ENCODE measurements at regions not wholly inside any gene's neighbourhood (a gene's known extent, or its start where the extent isn't known, plus 50 kb on each side); places are given as distances from the start of the nearest gene placed in this dataset.

DNA sequence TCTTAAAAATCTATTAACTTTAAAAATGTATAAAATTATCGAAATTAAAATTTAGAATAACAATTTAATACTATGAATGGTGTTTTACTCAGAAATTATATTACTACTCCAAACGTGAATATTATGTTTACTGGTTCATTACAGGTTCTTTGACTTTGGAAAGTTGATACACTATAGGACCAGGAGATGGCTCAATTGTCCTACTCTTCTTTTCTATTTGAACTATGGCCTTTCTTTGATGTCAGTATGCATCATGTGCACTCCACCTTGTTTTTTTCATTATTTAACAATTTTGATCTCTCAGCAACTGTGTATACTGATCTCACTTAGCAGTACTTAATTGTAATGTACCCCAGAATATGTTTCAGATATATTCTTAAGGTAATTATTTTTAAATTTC, 391.5 kb upstream of the MANEA start:
- Histone ChIP-seq H3K27me3 (replicated peaks in 2 of 5; ENCODE audit: control insufficient read depth in 4 of 5, insufficient read depth in 5 of 5, low read length in 4 of 5) (no peaks in the 10 kb centered on the region), H3K9me3 (ENCODE audit: control extremely low read depth in 1 of 5, control insufficient read depth in 4 of 5, insufficient read depth in 2 of 5, low read depth in 1 of 5, low read length in 4 of 5) (no peaks in the 10 kb centered on the region), H3K27ac (ENCODE audit: insufficient read depth in 1 of 2, low read depth in 1 of 2, low read length in 2 of 2, poor library complexity in 1 of 2, severe bottlenecking in 2 of 2) (no peak overlapping the region), H3K4me3 (ENCODE audit: control insufficient read depth in 1 of 7, extremely low read depth in 1 of 7, insufficient read depth in 4 of 7, low read depth in 2 of 7, low read length in 6 of 7) (no peak overlapping the region), H3K4me1 (ENCODE audit: control extremely low read depth in 1 of 4, control insufficient read depth in 4 of 4, insufficient read depth in 4 of 4, low read length in 3 of 4) (no peaks in the 10 kb centered on the region), H3K36me3 (ENCODE audit: control insufficient read depth in 4 of 4, insufficient read depth in 4 of 4, low read length in 3 of 4) (no peaks in the 10 kb centered on the region)
- DNase-seq: no peak
- ChIA-PET CTCF (no interaction called here), POLR2A (no interaction called here)
- WGBS (ENCODE audit: insufficient coverage): no CpG with 5 or more reads among the region's 2 CpGs

DNA sequence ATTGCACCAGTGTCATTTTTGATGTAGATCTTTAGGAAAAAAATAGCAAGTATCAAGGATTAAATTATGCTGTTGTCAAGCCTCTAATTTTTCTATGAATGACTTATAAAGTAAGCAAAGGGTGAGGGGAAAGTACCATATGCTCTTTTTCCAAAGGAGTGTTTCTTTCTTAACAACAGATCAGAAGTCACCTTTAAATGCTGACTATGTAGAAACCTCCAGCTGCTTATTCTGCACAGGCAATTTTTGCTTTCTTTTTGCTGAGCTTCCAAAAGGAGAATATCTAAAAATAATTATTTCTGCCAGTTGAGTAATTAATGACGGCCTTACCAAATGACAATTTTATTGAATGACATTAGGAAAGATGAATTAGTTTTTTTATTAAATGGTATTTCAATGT, 390.6 kb upstream of the MANEA start:
- Histone ChIP-seq H3K9me3 (ENCODE audit: control extremely low read depth in 1 of 5, control insufficient read depth in 4 of 5, insufficient read depth in 2 of 5, low read depth in 1 of 5, low read length in 4 of 5) (no peaks in the 10 kb centered on the region), H3K4me1 (ENCODE audit: control extremely low read depth in 1 of 4, control insufficient read depth in 4 of 4, insufficient read depth in 4 of 4, low read length in 3 of 4) (no peaks in the 10 kb centered on the region), H3K27me3 (replicated peaks in 2 of 5; ENCODE audit: control insufficient read depth in 4 of 5, insufficient read depth in 5 of 5, low read length in 4 of 5) (no peaks in the 10 kb centered on the region), H3K4me3 (ENCODE audit: control insufficient read depth in 1 of 7, extremely low read depth in 1 of 7, insufficient read depth in 4 of 7, low read depth in 2 of 7, low read length in 6 of 7) (no peak overlapping the region), H3K36me3 (ENCODE audit: control insufficient read depth in 4 of 4, insufficient read depth in 4 of 4, low read length in 3 of 4) (no peaks in the 10 kb centered on the region), H3K27ac (ENCODE audit: insufficient read depth in 1 of 2, low read depth in 1 of 2, low read length in 2 of 2, poor library complexity in 1 of 2, severe bottlenecking in 2 of 2) (no peak overlapping the region)
- ChIA-PET CTCF (no interaction called here), POLR2A (no interaction called here)
- no CpG with 5 or more reads among the region's 1 CpG for WGBS (ENCODE audit: insufficient coverage)
- no peak for DNase-seq

DNA sequence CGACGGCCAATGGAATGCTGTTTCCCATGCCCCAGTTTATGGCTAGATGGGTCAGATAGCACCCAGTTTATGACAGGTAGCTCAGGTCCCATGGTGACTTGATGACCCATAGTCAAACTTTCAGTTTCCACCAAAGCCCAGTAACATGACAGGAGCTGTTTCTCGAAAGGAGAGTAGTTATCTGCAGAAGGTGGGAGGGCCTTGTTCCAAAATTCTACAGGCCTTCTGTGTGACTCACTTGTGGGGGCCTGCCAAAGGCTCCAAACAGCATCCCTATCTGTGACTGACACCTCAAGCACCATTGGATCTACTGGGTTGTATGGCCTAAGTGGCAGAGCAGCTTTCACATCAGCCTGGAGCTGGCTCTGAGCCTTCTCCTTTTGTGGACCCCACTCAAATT, 379.7 kb upstream of the MANEA start:
- Histone ChIP-seq H3K27me3 (replicated peaks in 2 of 5; ENCODE audit: control insufficient read depth in 4 of 5, insufficient read depth in 5 of 5, low read length in 4 of 5) (no peaks in the 10 kb centered on the region), H3K36me3 (ENCODE audit: control insufficient read depth in 4 of 4, insufficient read depth in 4 of 4, low read length in 3 of 4) (no peaks in the 10 kb centered on the region), H3K27ac (ENCODE audit: insufficient read depth in 1 of 2, low read depth in 1 of 2, low read length in 2 of 2, poor library complexity in 1 of 2, severe bottlenecking in 2 of 2) (no peak overlapping the region), H3K4me3 (ENCODE audit: control insufficient read depth in 1 of 7, extremely low read depth in 1 of 7, insufficient read depth in 4 of 7, low read depth in 2 of 7, low read length in 6 of 7) (no peak overlapping the region), H3K4me1 (ENCODE audit: control extremely low read depth in 1 of 4, control insufficient read depth in 4 of 4, insufficient read depth in 4 of 4, low read length in 3 of 4) (no peaks in the 10 kb centered on the region), H3K9me3 (ENCODE audit: control extremely low read depth in 1 of 5, control insufficient read depth in 4 of 5, insufficient read depth in 2 of 5, low read depth in 1 of 5, low read length in 4 of 5) (no peaks in the 10 kb centered on the region)
- WGBS (ENCODE audit: insufficient coverage): 90% methylated on average over 3 of the region's 3 CpGs
- ChIA-PET CTCF (no interaction called here), POLR2A (no interaction called here)
- DNase-seq: no peak

DNA sequence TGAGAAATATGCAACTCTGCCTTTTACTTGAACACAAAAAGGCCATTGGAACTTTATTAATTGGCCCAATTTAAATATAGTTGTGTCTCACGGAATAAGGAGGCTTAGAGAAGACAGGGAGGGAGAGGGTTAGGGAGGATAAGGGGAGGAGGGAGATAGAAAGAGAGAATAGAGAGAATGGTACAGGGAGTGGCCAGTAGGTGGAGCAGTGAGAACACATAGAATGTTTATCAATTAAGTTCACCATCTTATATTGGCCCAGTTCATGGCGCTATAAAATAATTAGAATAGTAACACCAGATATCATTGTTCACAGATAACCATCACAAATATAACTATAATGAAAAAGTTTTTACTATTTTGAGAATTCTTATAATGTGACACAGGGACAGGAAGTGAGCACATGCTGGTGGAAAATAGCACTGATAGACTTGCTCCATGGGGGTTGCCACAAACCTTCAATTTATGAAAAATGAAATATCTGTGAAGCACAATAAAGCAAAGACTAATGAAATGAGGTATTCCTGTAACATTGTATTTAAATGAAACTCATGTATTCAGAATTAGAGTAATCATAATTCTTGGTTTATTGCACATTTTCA, 374.1 kb upstream of the MANEA start:
- Histone ChIP-seq H3K4me3 (ENCODE audit: control insufficient read depth in 1 of 7, extremely low read depth in 1 of 7, insufficient read depth in 4 of 7, low read depth in 2 of 7, low read length in 6 of 7) (no peak overlapping the region), H3K36me3 (ENCODE audit: control insufficient read depth in 4 of 4, insufficient read depth in 4 of 4, low read length in 3 of 4) (no peaks in the 10 kb centered on the region), H3K27me3 (replicated peaks in 2 of 5; ENCODE audit: control insufficient read depth in 4 of 5, insufficient read depth in 5 of 5, low read length in 4 of 5) (no peaks in the 10 kb centered on the region), H3K9me3 (ENCODE audit: control extremely low read depth in 1 of 5, control insufficient read depth in 4 of 5, insufficient read depth in 2 of 5, low read depth in 1 of 5, low read length in 4 of 5) (no peaks in the 10 kb centered on the region), H3K27ac (ENCODE audit: insufficient read depth in 1 of 2, low read depth in 1 of 2, low read length in 2 of 2, poor library complexity in 1 of 2, severe bottlenecking in 2 of 2) (no peak overlapping the region), H3K4me1 (ENCODE audit: control extremely low read depth in 1 of 4, control insufficient read depth in 4 of 4, insufficient read depth in 4 of 4, low read length in 3 of 4) (no peaks in the 10 kb centered on the region)
- no CpG with 5 or more reads among the region's 2 CpGs for whole genome bisulfite sequencing (ENCODE audit: insufficient coverage)
- ChIA-PET POLR2A (no interaction called here), CTCF (interaction anchor here (0.7 to 0.9 kb wide), 2 partner anchors 8 to 15 kb away, joined by 3 to 4 read pairs; no protein-coding TSS in a partner anchor)
- DNase-seq: peak; percentile 3 to 40 (median 22)

DNA sequence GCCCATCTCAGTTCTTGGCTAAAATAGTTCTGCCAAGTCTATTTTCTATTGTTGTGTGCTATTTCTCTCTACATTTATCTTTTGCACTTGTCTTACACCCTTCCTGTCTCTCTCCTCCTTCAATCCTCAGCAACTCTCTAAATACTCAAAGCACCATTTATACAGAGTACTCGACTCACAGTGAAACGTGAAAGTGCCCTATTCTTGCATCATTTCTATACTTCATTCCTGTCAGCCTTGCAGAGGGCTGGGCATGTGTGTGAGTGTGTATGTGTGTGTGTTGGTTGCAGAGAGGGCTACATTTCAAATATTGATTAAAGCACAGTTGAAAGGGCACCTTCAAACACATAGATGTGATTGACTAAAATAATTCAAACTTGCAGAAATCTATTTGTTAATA, 373.2 kb upstream of the MANEA start:
- ChIA-PET POLR2A (no interaction called here), CTCF (interaction anchor here (0.5 to 1.2 kb wide), 2 partner anchors 21 to 76 kb away, joined by 4 to 5 read pairs; no protein-coding TSS in a partner anchor)
- Histone ChIP-seq H3K9me3 (ENCODE audit: control extremely low read depth in 1 of 5, control insufficient read depth in 4 of 5, insufficient read depth in 2 of 5, low read depth in 1 of 5, low read length in 4 of 5) (no peaks in the 10 kb centered on the region), H3K36me3 (ENCODE audit: control insufficient read depth in 4 of 4, insufficient read depth in 4 of 4, low read length in 3 of 4) (no peaks in the 10 kb centered on the region), H3K27ac (ENCODE audit: insufficient read depth in 1 of 2, low read depth in 1 of 2, low read length in 2 of 2, poor library complexity in 1 of 2, severe bottlenecking in 2 of 2) (no peak overlapping the region), H3K4me3 (ENCODE audit: control insufficient read depth in 1 of 7, extremely low read depth in 1 of 7, insufficient read depth in 4 of 7, low read depth in 2 of 7, low read length in 6 of 7) (no peak overlapping the region), H3K4me1 (ENCODE audit: control extremely low read depth in 1 of 4, control insufficient read depth in 4 of 4, insufficient read depth in 4 of 4, low read length in 3 of 4) (no peaks in the 10 kb centered on the region), H3K27me3 (replicated peaks in 2 of 5; ENCODE audit: control insufficient read depth in 4 of 5, insufficient read depth in 5 of 5, low read length in 4 of 5) (no peaks in the 10 kb centered on the region)
- whole genome bisulfite sequencing (ENCODE audit: insufficient coverage): no CpG with 5 or more reads among the region's 2 CpGs
- DNase-seq: no peak

DNA sequence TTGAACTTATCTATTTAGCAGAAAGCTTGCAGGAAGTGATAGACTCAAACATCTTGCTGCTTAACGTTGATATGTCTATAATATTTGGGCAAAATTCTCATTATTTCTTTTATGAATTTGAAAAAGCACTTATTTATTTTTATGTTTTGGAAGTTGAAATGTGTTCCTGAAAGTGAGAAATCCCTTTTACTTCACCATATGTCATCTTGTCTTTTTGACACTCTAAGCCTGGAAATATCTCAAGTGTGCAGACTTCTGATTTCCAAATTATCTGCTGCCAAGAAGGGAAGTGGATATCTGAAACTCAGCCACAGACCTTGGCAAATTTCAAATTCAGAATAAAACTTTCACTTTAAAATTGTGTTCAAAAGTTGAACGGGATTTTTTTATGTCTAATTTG, 368.7 kb upstream of the MANEA start:
- ChIA-PET POLR2A (no interaction called here), CTCF (no interaction called here)
- Histone ChIP-seq H3K4me1 (ENCODE audit: control extremely low read depth in 1 of 4, control insufficient read depth in 4 of 4, insufficient read depth in 4 of 4, low read length in 3 of 4) (no peaks in the 10 kb centered on the region), H3K4me3 (ENCODE audit: control insufficient read depth in 1 of 7, extremely low read depth in 1 of 7, insufficient read depth in 4 of 7, low read depth in 2 of 7, low read length in 6 of 7) (no peak overlapping the region), H3K9me3 (ENCODE audit: control extremely low read depth in 1 of 5, control insufficient read depth in 4 of 5, insufficient read depth in 2 of 5, low read depth in 1 of 5, low read length in 4 of 5) (no peaks in the 10 kb centered on the region), H3K27ac (ENCODE audit: insufficient read depth in 1 of 2, low read depth in 1 of 2, low read length in 2 of 2, poor library complexity in 1 of 2, severe bottlenecking in 2 of 2) (no peak overlapping the region), H3K36me3 (ENCODE audit: control insufficient read depth in 4 of 4, insufficient read depth in 4 of 4, low read length in 3 of 4) (no peaks in the 10 kb centered on the region), H3K27me3 (replicated peaks in 2 of 5; ENCODE audit: control insufficient read depth in 4 of 5, insufficient read depth in 5 of 5, low read length in 4 of 5) (no peaks in the 10 kb centered on the region)
- DNase-seq: peak in 1 of 3 donors; percentile 22
- WGBS (ENCODE audit: insufficient coverage): no CpG with 5 or more reads among the region's 2 CpGs

DNA sequence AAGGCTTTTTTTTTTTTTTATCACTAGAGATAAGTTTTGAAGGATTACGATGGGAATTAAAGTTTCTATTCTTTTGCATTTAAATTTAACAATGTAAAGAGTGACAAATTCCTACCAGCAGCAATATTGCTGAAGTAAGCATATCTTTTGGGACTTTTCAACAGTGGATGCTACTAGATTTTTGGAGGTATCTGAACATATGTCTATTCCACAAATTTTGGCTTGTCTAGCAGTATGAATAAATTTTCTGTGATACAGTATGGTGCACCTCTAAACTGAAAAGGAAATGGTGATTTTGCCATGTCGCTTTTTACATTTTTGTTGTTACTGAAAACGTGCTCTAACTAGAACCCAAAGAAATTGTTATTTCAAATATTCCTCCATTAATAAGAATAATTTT, 368.3 kb upstream of the MANEA start:
- no peaks in the 10 kb centered on the region for H3K36me3 ChIP-seq (ENCODE audit: control insufficient read depth in 4 of 4, insufficient read depth in 4 of 4, low read length in 3 of 4)
- H3K27ac ChIP-seq (ENCODE audit: insufficient read depth in 1 of 2, low read depth in 1 of 2, low read length in 2 of 2, poor library complexity in 1 of 2, severe bottlenecking in 2 of 2): no peak overlapping the region
- H3K9me3 ChIP-seq (ENCODE audit: control extremely low read depth in 1 of 5, control insufficient read depth in 4 of 5, insufficient read depth in 2 of 5, low read depth in 1 of 5, low read length in 4 of 5): no peaks in the 10 kb centered on the region
- no peaks in the 10 kb centered on the region for H3K27me3 ChIP-seq (replicated peaks in 2 of 5; ENCODE audit: control insufficient read depth in 4 of 5, insufficient read depth in 5 of 5, low read length in 4 of 5)
- ChIA-PET POLR2A (no interaction called here), CTCF (no interaction called here)
- no peak for DNase-seq
- no peaks in the 10 kb centered on the region for H3K4me1 ChIP-seq (ENCODE audit: control extremely low read depth in 1 of 4, control insufficient read depth in 4 of 4, insufficient read depth in 4 of 4, low read length in 3 of 4)
- H3K4me3 ChIP-seq (ENCODE audit: control insufficient read depth in 1 of 7, extremely low read depth in 1 of 7, insufficient read depth in 4 of 7, low read depth in 2 of 7, low read length in 6 of 7): no peak overlapping the region
- WGBS (ENCODE audit: insufficient coverage): no CpG with 5 or more reads among the region's 3 CpGs

Data from common myeloid progenitor, CD34-positive (primary cell).